Keratinocyte (primary cell): ENCODE measurements at regions not wholly inside any gene's neighbourhood (a gene's known extent, or its start where the extent isn't known, plus 50 kb on each side); places are given as distances from the start of the nearest gene placed in this dataset.

Experiments used
- DNase-seq: peaks from one replicate; pipeline ENCODE4 v3.0.0-alpha.2; 2011; ENCODE audit warnings: low read depth, missing footprints, low spot score
- FAIRE-seq: peaks from 2 replicates; lab custom pipeline; 2011; peaks lifted over from hg19 to GRCh38; lab: Jason Lieb, UNC
- H2AFZ ChIP-seq: 2 replicates; pipeline ENCODE4 v1.6.0; 2012; ENCODE audit warnings: low read length, control low read depth, inconsistent platforms; ENCODE audit not compliant: control insufficient read depth
- H3K27ac ChIP-seq: 2 replicates; pipeline ENCODE4 v1.5.1; 2011; ENCODE audit warnings: low read length; ENCODE audit not compliant: control insufficient read depth, insufficient read depth
- H3K27me3 ChIP-seq: 3 replicates; pipeline ENCODE4 v1.6.0; 2011; ENCODE audit warnings: low read length; ENCODE audit not compliant: control insufficient read depth, insufficient read depth; ENCODE audit errors: extremely low read depth
- H3K36me3 ChIP-seq, 2 experiments: 2 replicates in 1 of 2; 3 replicates in 1 of 2; pipeline ENCODE4 v1.5.1; 2011; ENCODE audit warnings: low read length in 2 of 2, mild to moderate bottlenecking in 1 of 2; ENCODE audit not compliant: control insufficient read depth in 2 of 2, insufficient read depth in 2 of 2; ENCODE audit errors: extremely low read depth in 1 of 2
- H3K4me1 ChIP-seq: 3 replicates; pipeline ENCODE4 v1.5.1; 2011; ENCODE audit warnings: low read length; ENCODE audit not compliant: control insufficient read depth, insufficient read depth; ENCODE audit errors: extremely low read depth
- H3K4me2 ChIP-seq: 3 replicates; pipeline ENCODE4 v1.6.0; 2011; ENCODE audit warnings: low read depth, low read length; ENCODE audit not compliant: control insufficient read depth, insufficient read depth; ENCODE audit errors: extremely low read depth
- H3K4me3 ChIP-seq, 3 experiments: fragments of 200-600 bp in 1 of 3; sonication (generic) in 1 of 3; 2 replicates in 2 of 3; 3 replicates in 1 of 3; pipeline ENCODE4 v1.5.1; 2011 to 2016; ENCODE audit warnings: low read length in 3 of 3, mild to moderate bottlenecking in 3 of 3, control low read depth in 2 of 3, inconsistent platforms in 1 of 3, low read depth in 1 of 3, mixed read lengths in 1 of 3, mixed run types in 1 of 3, moderate library complexity in 1 of 3; ENCODE audit not compliant: control insufficient read depth in 2 of 3, insufficient read depth in 2 of 3; ENCODE audit errors: extremely low read depth in 1 of 3
- H3K79me2 ChIP-seq: 2 replicates; pipeline ENCODE4 v1.6.0; 2012; ENCODE audit warnings: low read length; ENCODE audit not compliant: control insufficient read depth, insufficient read depth
- H3K9ac ChIP-seq: 3 replicates; pipeline ENCODE4 v1.6.0; 2011; ENCODE audit warnings: low read length; ENCODE audit not compliant: control insufficient read depth, insufficient read depth; ENCODE audit errors: extremely low read depth
- H3K9me1 ChIP-seq: 3 replicates; pipeline ENCODE4 v1.6.0; 2011; ENCODE audit warnings: low read length; ENCODE audit not compliant: control insufficient read depth, insufficient read depth; ENCODE audit errors: extremely low read depth
- H3K9me3 ChIP-seq: 2 replicates; pipeline ENCODE4 v1.5.1; 2012; ENCODE audit warnings: low read depth, low read length; ENCODE audit not compliant: control insufficient read depth
- H4K20me1 ChIP-seq: 3 replicates; pipeline ENCODE4 v1.6.0; 2011; ENCODE audit warnings: low read length; ENCODE audit not compliant: control insufficient read depth, insufficient read depth; ENCODE audit errors: extremely low read depth
- EZH2 ChIP-seq: IDR thresholded peaks from one replicate; pipeline ENCODE4 v1.6.1; 2012; ENCODE audit warnings: inconsistent platforms, mild to moderate bottlenecking, low read length, moderate library complexity
- dilution Hi-C: fragments of 300-500 bp; cut with MboI; formaldehyde crosslinking; loops from one replicate; pipeline ENCODE4 v1.7.0; 2020; ENCODE audit warnings: low sequenced_read_pairs; ENCODE audit not compliant: extremely low pct_ligation_motif_present
- TF ChIP-seq, protein P1 (sequence below), 3 experiments: IDR thresholded peaks in 1 of 3; conservative IDR thresholded peaks in 1 of 3; optimal IDR thresholded peaks in 1 of 3; 2 replicates in 2 of 3; 3 replicates in 1 of 3; pipeline versions ENCODE3 to v1.5.1; 2011; ENCODE audit warnings: low read length in 3 of 3, mild to moderate bottlenecking in 3 of 3, moderate library complexity in 2 of 3, control low read depth in 1 of 3, inconsistent platforms in 1 of 3; ENCODE audit not compliant: insufficient read depth in 2 of 3; ENCODE audit errors: extremely low read depth in 1 of 3

DNA sequence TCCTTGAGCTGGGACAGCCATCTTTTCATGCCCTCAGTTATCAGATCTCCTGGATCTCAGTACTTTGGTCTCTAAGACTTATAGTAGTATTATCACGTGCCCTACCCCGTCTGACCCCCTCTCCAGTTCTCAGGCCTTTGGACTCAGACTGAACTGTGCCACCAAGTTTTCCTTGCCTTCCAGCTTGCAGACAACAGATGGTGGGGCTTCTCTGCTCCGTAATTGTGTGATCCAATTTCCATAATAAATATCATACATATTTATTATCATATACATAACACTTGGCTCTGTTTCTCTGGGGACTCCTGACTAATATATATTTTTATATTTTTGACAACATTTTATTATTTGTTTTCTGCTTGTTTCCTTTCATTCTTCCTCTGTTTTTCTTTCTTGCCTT is 458.8 kb upstream of the SEMA6D start:
- Histone ChIP-seq H3K27me3 (no peaks in the 10 kb centered on the region), H3K9me1 (no peaks in the 10 kb centered on the region), H3K36me3 (no peaks in the 10 kb centered on the region), H3K9ac (no peak overlapping the region), H3K4me3 (no peak overlapping the region), H3K9me3 (no peaks in the 10 kb centered on the region), H3K4me1 (no peaks in the 10 kb centered on the region), H4K20me1 (no peaks in the 10 kb centered on the region), H2AFZ (no peak overlapping the region), H3K27ac (no peak overlapping the region), H3K79me2 (no peaks in the 10 kb centered on the region), H3K4me2 (no peak overlapping the region)
- DNase-seq (no peak), FAIRE-seq (no peak)
- dilution Hi-C loops = no loop called here
- no peak for TF ChIP-seq EZH2
- TF ChIP-seq, protein P1, sequence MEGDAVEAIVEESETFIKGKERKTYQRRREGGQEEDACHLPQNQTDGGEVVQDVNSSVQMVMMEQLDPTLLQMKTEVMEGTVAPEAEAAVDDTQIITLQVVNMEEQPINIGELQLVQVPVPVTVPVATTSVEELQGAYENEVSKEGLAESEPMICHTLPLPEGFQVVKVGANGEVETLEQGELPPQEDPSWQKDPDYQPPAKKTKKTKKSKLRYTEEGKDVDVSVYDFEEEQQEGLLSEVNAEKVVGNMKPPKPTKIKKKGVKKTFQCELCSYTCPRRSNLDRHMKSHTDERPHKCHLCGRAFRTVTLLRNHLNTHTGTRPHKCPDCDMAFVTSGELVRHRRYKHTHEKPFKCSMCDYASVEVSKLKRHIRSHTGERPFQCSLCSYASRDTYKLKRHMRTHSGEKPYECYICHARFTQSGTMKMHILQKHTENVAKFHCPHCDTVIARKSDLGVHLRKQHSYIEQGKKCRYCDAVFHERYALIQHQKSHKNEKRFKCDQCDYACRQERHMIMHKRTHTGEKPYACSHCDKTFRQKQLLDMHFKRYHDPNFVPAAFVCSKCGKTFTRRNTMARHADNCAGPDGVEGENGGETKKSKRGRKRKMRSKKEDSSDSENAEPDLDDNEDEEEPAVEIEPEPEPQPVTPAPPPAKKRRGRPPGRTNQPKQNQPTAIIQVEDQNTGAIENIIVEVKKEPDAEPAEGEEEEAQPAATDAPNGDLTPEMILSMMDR (optimal IDR thresholded peaks at IDR 0.05 in 1 of 3, IDR thresholded peaks at IDR 0.05 in 1 of 3, conservative IDR thresholded peaks at IDR 0.05 in 1 of 3; ENCODE audit: extremely low read depth in 1 of 3, insufficient read depth in 2 of 3, low read length in 3 of 3) = no peak

DNA sequence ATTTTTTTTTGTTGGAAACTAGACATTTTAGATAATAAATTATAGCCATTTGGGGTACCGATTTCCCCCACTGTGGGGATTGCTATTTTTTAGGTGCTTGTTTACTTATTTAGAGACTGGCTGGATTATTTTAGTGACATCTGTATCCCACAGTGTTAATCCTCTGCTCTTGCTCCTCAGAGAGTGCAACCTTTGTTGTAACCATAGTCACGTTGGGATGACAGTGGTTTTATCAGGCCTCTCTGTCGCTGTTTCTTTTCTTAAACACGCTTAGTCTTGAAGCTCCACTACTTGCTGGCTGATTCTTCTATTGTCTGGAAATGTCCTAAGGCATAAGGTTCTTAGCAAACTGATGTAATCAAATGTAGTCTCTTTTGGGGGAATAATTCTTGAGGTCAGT is 451.6 kb upstream of the SEMA6D start:
- no peak overlapping the region for H3K9ac ChIP-seq
- TF ChIP-seq EZH2 = no peak
- TF ChIP-seq, protein P1 (optimal IDR thresholded peaks at IDR 0.05 in 1 of 3, IDR thresholded peaks at IDR 0.05 in 1 of 3, conservative IDR thresholded peaks at IDR 0.05 in 1 of 3; ENCODE audit: extremely low read depth in 1 of 3, insufficient read depth in 2 of 3, low read length in 3 of 3) = no peak
- no peak overlapping the region for H3K4me2 ChIP-seq
- DNase-seq (no peak), FAIRE-seq (no peak)
- H3K4me3 ChIP-seq = no peak overlapping the region
- no peaks in the 10 kb centered on the region for H3K9me1 ChIP-seq
- no peak overlapping the region for H2AFZ ChIP-seq
- dilution Hi-C loops = no loop called here
- H3K4me1 ChIP-seq = no peaks in the 10 kb centered on the region
- no peaks in the 10 kb centered on the region for H4K20me1 ChIP-seq
- H3K27me3 ChIP-seq = no peaks in the 10 kb centered on the region
- no peak overlapping the region for H3K27ac ChIP-seq
- no peaks in the 10 kb centered on the region for H3K36me3 ChIP-seq
- H3K79me2 ChIP-seq = no peaks in the 10 kb centered on the region
- no peaks in the 10 kb centered on the region for H3K9me3 ChIP-seq
